Erythroblast (primary cell): ENCODE measurements at regions not wholly inside any gene's neighbourhood (a gene's known extent, or its start where the extent isn't known, plus 50 kb on each side); places are given as distances from the start of the nearest gene placed in this dataset.

Source experiments
- GATA1 ChIP-seq: IDR thresholded peaks from 2 replicates; pipeline ENCODE4 v1.6.1; 2011; ENCODE audit warnings: low read depth, mild to moderate bottlenecking, control low read depth, low read length, moderate library complexity
- POLR2A ChIP-seq: IDR thresholded peaks from 2 replicates; pipeline ENCODE4 v1.6.1; 2011; ENCODE audit warnings: mild to moderate bottlenecking, low read length

DNA sequence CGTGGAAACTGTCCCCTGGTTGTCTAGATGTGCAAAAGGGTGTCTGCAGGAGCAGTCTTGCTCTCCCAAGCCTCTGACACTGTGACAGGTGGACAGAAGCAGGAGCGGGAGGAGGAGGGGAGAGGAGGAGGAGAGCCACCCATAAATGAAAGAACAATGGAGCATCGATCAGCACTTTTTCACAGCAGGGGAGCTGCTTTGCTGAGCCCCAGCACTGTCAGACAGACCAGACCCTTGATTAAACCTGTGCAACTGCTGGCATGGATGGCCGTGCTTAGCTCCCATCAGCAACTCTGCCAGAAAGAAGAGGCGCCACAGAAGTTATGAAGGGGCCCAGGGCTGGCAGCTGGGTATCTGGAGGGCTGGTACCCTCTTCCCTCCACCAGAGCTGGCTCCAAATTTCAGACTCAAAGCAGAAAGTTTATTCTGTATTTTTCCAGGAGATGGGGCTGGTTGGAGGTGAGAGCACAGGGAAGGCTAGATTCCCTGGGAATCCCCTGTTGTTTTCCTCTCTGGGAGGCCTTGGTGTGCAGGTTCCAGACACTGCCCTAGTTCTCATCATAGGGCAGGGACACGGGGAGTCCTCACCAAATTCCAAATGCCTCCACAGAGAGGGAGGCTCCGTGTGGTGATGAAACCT lies 1192.2 kb downstream of the UQCRFS1 start:
- TF ChIP-seq POLR2A (no peak), GATA1 (no peak)
